Heart left ventricle (tissue), 13 donors: ENCODE measurements at regions not wholly inside any gene's neighbourhood (a gene's known extent, or its start where the extent isn't known, plus 50 kb on each side); places are given as distances from the start of the nearest gene placed in this dataset.

Experiments used
- POLR2A ChIP-seq, 2 donors: fragments of 450-650 bp; IDR thresholded peaks; one replicate each; pipeline ENCODE4 v1.6.1; 2017; ENCODE audit warnings: antibody characterized with exemption in 2 of 2, mild to moderate bottlenecking in 2 of 2, moderate library complexity in 2 of 2
- TF ChIP-seq, protein P1 (sequence below), 12 donors: fragments of 200-600 bp; sonication (generic) in 4 of 12; IDR thresholded peaks; one replicate each; pipeline versions ENCODE4 v1.5.0 to v1.8.0; 2018 to 2022; ENCODE audit warnings: antibody characterized with exemption in 12 of 12, mild to moderate bottlenecking in 5 of 12
- donor health status: ischemic (EF 13 %, LVEDD 7.1; RV severe dilation, severe dysfunction).
- donor health status: DM: no; HTN: yes; CAD: no.
- donor health status: DM: no; HTN: no; CAD: no.
- donor health status: ischemic (EF 25% LVEDD 6.9; RV normal size, moderate dysfunction).
- donor health status: ischemic (EF 25% LVEDD 5.7; RV mildly dilated, moderate dysfunction).
- donor health status: ischemic (EF 35%, LVEDD 5.7; RV mildly dilated, moderate dysfunction).
- donor health status: nonischemic (EF 11% LVEDD 7.7; RV severe dilation, severe dysfunction).
- donor health status: DM: yes; HTN: yes; CAD: no.
- donor health status: PGD.
- donor health status: ischemic (EF 29% LVEDD 5.4; RV normal size, mild dysfunction).
- donor health status: nonischemic (EF 23%, LVEDD 6.1; RV moderate dilation, normal function).

GRCh38 chr11:90639461-90639993, 416.7 kb upstream of the CHORDC1 start:
- TF ChIP-seq, protein P1, sequence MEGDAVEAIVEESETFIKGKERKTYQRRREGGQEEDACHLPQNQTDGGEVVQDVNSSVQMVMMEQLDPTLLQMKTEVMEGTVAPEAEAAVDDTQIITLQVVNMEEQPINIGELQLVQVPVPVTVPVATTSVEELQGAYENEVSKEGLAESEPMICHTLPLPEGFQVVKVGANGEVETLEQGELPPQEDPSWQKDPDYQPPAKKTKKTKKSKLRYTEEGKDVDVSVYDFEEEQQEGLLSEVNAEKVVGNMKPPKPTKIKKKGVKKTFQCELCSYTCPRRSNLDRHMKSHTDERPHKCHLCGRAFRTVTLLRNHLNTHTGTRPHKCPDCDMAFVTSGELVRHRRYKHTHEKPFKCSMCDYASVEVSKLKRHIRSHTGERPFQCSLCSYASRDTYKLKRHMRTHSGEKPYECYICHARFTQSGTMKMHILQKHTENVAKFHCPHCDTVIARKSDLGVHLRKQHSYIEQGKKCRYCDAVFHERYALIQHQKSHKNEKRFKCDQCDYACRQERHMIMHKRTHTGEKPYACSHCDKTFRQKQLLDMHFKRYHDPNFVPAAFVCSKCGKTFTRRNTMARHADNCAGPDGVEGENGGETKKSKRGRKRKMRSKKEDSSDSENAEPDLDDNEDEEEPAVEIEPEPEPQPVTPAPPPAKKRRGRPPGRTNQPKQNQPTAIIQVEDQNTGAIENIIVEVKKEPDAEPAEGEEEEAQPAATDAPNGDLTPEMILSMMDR (IDR thresholded peaks at IDR 0.05) = peak in 5 of 12 donors; percentile 16 to 29 (median 26)
- TF ChIP-seq POLR2A (IDR thresholded peaks at IDR 0.05) = no peak
